Raji (cell line): ENCODE measurements at regions not wholly inside any gene's neighbourhood (a gene's known extent, or its start where the extent isn't known, plus 50 kb on each side); places are given as distances from the start of the nearest gene placed in this dataset.

Experiments used
- POLR2A ChIP-seq: IDR thresholded peaks from 2 replicates; pipeline ENCODE4 v1.6.1; 2011; ENCODE audit warnings: low read depth, low read length, control low read depth; ENCODE audit not compliant: insufficient read depth

DNA sequence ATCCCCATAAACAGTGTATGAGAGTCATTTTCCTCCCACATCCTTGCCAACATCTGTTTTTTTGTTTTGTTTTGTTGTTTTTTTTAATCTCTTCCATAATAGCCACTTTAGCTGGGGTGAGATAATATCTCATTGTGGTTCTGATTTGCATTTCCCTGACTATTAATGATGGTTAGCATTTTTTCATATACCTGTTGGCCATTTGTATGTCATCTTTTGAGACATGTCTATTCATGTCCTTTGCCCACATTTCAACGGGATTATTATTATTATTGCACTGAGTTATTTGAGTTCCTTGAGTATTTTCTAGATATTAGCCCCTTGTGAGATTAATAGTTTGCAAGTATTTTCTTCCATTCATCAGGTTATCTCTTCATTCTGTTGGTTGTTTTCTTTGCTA is 223.3 kb downstream of the LPIN1 start:
- TF ChIP-seq POLR2A = no peak

DNA sequence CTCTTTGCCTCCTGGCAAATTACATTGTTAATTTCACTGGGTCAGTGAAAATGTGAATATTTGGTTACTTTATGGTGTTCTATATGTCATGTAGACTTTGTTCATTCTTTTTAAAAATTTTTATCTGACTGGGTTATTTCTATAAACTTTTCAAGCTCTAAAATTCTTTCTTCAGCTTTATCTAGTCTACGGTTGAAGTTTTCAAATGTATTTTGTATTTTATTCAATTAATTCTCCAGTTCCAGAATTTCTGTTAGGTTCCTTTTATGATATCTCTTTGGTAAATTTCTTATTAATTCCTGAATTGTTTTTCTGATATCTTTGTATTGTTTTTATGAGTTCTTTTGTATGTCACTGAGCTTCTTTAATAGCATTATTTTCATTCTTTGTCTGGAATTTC is 228.1 kb downstream of the LPIN1 start:
- no peak for TF ChIP-seq POLR2A

DNA sequence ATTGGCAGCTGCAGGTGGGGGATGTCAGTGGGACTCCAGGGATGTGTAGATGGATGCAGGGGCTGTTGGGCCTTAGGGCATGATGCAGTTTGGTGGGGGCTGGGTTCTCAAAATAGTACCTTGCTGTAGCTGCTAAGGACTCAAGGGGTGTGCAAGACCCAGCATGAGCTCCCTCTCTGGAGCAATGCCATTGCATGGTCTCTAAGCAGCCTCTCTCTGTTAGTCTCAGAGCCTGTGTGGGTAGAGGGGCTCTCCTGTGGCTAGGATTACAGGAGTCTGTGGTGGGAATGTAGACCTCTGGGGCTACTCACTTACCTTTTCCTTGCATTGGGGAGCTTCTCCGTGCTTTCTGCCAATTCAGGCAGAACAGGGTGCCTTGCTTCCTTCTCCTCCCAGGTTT is 228.9 kb downstream of the LPIN1 start:
- TF ChIP-seq POLR2A = no peak

DNA sequence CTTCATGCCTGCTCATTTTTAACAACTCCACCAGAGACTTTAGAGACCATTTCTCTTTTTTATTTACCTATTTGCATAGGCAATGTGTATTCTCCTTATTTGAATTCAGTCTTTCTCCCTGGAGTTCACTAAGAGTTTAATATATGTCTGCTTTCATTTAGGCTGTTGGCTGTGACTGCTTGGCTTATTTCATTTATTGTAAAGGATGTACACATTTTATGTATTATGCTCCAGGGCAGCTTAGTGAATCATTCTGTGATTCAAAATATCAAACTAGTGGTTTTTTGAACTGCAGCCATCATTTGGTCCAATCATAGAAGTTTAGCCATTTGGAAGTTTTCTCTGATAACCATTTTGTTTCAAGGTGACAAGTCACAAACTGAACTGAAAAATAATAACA is 229.6 kb downstream of the LPIN1 start:
- TF ChIP-seq POLR2A = no peak

DNA sequence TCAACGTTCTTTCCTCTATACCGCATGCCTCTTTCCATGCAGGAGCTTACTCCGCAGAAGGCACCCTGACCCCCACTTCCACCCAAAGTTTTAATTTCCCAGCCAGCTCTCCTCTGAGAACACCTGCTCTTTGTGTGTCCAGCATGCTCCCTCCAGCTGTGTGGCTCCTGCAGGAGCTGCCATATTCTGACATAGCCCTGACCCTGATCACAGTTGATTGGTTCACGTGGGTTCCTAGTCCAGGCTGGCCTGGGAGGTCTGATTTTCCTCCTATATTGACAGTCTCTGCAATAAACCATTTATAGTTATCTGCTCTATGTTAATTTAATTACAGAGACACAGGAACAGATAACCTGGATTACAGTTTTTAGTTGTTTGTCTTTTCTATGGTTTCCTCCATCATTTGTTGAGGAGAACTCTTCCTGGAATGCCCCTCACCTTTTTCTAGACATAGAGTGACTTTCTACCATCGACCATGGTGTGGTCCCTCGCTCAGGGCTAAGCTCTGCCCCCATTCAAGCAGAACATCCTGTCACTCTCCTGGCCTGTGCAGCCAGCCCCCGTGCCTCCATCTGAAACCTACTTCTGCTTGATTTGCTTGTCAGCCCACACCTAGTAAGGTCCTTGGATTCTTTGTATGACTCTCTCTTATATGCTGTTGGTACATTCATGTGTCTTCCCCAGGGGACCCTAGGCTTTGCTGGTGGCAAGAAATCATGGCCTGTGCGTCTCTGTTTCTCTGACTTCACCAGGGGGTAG is 231.5 kb downstream of the LPIN1 start:
- TF ChIP-seq POLR2A = no peak

DNA sequence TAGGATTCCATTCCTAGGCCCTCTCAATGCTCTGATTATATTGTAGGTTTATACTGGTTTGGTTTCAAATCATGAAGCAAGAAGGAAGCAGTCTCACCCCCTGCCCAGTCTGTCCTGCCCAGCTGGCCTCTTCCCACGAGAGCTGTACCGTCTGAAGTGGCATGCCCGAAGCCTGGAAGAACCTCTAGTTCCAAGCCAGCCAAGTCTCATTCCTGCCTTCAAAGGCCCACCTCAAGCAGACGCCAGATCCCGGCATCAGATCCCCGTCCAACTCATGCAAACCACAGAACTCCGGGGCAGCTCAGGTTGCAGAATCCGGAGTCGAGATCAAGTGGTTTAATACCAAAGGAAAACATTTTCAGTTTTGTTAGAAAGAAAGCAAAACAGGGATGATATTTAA is 234.4 kb downstream of the LPIN1 start:
- TF ChIP-seq POLR2A = no peak

DNA sequence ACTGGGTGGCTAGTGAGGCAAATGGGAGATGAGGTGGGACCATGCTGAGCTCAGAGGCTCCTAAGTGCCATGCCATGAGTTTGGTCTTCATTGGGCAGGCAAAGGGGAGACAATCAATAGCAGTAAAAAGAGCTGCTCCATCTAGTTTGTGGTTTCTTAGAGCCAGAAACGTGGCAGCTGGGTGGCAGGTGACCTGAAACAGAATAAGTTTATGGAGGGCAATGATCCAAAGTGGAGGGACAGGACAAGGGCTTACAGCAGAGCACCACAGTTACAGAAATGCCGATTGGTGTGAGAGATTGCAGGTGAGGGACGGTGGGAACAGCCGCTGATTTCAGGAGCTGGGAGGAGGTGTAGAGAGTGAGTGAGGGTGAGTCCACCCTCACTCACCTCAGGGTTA is 237.0 kb downstream of the LPIN1 start:
- no peak for TF ChIP-seq POLR2A

DNA sequence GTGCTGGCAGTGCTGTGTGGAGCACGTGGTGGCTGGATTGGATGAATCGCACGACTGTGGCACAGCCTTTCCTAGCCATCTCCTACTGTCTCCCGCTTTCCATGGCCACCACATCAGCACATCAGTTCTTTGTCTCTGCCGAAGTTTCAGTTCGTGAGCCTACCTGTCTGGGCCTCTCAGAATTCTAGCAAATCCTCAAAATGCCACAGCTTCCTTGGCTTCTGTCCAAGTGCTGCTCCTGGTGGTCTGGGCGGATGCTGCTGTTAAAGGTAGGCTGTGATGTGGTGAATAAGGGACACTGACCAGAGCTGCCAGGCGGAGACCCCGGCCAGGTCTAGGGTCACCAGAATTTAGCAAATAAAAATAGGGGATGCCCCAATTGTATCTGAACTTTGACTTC is 237.4 kb downstream of the LPIN1 start:
- no peak for TF ChIP-seq POLR2A

DNA sequence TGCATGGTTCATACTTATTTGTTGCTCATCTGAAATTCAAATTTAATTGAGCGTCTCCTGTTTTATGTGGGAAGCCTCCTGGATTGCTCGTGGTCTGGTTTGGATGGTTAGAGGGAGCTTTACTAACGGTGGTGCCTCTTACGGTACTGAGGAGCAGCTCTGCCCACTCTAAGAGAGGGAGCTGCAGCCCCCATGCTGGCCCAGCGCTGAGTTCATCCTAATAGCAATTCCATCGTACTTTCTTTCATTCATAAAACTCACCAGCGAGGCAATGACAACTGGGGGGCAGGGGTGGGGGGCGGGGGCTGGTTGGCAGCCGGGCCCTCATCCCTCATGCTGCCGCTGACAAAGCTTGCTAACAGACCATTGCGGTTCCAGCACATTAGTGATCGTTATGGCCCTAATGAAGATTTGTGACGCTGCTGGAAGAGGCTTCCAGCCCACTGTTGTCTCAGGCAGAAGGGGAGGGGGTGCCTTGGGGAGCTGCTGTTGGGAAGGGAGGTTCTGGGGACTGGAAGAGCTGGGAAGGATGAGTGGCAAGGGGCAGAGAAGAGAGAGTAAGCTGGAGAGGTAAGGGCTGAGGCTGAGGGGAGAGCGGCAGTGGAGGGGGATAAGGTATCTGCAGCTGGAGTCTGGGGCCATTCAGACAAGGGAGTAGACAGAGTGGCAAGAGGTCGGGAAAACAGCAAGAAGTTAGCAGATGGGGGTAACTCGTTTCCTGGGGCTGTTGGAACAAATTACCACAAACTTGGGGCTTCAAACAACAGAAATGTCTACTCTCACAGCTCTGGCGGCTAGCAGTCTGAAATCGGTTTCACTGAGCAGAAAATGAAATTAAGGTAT is 238.1 kb downstream of the LPIN1 start:
- TF ChIP-seq POLR2A = no peak

DNA sequence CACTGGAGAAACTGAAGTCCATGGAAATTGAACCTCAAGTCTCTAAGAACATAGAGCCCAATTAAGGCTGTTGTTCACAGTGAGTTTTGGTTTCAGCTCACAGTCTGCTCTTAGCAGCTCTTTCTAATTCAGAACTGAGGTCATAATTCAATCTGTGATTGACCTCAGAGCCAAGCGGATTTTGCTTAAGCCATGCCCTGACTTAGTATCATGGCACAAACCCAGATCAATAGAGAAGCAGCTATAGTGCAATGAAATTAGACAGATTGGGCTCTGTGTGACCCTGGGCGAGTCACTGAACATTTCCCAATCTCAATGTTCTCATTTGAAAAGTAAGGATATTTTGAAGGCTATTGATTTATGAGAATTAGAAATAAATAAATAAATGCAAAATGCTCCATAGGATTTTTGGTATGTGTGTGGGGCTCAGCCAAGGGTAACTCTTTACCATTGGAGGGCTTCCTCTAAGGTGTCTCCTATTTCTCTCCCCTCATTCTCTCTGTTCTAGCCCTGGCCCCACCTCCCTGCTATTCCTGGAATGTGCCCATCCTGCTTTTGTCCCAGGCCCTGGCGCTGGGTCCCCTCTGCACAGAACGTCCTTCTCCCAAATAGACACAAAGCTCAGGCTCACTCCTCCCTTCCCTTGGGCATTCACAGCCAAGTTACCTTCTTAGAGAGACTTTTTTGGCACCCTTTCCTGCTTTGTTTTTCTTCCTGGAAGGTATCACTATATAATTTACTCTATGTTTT is 239.6 kb downstream of the LPIN1 start:
- TF ChIP-seq POLR2A = no peak

DNA sequence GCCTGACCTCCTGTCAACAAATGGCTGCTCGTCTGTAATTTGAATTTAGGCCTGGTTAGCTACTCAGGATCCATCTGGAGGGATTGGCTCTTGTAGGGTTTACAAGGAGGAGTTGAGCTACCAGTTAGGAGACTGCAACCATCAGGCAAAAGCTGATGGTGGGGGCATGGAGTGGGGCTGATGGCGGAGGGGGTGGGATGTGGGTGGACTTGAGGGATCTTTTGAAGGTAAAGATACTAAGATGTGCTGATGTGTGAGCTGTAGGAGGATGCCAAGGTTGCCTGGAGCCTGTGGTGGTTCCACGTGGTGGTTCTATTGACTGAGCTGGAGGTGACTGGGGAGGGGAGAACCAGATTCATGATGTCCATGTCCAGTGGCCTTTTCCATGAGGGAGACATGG is 240.7 kb downstream of the LPIN1 start:
- no peak for TF ChIP-seq POLR2A

DNA sequence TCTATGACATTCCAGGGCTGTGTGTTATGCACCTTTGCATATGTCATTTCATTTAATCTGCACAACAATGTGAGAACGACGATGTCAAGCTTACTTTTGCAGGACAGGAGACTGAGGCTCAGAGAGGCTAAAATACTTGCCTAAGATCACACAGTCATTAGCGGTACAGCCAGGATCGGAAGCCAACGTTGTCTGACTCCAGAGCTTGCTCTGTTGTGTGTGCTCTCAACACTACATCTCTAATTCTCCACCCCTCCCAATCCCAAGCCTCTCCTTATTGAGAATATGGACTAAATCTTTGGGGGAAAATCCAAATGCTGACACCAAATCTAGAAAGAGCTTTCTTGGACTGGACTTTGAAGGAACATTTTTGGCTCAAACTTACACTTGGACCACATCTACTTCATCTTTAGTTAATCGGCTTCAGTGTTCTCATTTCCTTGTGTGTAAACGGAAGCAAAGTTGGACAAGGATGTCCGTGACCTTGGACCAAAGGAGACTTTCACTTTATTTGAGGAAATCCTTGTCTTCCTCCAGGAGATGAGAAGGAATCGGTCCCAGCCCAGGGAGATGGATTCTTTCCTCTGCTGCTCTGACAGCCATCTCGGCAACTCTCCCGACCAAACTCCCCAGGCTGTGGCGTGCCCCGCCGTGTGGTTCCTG is 242.4 kb downstream of the LPIN1 start:
- no peak for TF ChIP-seq POLR2A

DNA sequence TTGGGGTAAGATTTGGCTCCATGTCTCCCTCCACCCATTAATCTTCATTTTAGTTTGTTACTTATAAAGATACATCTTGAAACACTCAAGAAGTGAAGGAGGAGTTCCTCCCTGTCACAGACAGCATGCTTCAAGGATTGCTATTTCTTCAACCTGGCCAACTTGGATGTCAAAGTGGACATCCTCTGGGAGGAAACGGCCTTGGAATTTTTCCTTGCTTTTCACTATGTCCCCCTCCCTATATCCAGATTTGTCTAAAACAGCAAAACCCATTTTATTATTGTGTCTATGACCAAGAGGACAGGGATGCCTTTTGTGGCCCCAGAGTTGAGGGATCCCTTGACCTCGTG is 242.9 kb downstream of the LPIN1 start:
- TF ChIP-seq POLR2A = no peak

DNA sequence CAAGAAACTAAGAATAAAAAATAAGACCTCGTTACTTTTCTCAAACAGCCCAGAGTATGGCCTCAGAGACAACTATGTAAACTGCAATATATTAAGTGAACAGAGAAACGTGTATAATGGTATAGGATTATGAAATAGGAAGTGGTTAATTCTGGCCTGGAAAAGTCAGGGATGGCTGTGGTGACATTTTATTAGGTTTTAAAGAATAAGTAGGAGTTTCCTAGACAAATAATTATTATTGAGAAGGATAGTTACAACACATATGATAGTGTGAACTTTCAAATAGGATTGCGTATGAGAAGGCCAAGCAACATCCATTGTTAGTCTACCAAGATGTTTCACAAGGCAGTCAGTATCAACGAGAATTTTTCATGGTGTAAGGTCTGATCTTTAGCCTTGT is 244.1 kb downstream of the LPIN1 start:
- no peak for TF ChIP-seq POLR2A

DNA sequence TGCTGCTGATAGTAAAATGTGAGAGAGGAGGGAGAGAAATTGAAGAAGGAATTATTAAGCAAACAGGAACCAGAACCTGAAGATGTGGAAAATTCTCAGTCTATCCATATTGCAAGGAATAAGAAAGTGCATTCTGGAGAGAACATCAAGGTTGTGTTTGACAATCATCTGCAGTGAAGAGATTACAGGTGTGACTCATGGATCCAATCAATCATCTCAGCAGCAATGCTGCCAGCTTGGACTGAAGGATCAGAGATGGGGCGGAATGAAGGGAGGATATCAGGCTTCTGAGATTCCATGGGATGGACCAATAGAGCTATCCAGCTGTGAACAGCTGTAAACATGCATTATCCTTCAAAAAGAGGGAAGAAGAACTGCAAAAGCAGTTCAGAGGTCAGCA is 247.3 kb downstream of the LPIN1 start:
- no peak for TF ChIP-seq POLR2A
